GM12872 (cell line): ENCODE measurements at regions not wholly inside any gene's neighbourhood (a gene's known extent, or its start where the extent isn't known, plus 50 kb on each side); places are given as distances from the start of the nearest gene placed in this dataset.

Experiments used
- TF ChIP-seq, protein P1 (sequence below): IDR thresholded peaks from 3 replicates; pipeline ENCODE4 v1.5.1; 2011; ENCODE audit warnings: low read depth, mild to moderate bottlenecking, low read length, moderate library complexity; ENCODE audit not compliant: insufficient read depth

DNA sequence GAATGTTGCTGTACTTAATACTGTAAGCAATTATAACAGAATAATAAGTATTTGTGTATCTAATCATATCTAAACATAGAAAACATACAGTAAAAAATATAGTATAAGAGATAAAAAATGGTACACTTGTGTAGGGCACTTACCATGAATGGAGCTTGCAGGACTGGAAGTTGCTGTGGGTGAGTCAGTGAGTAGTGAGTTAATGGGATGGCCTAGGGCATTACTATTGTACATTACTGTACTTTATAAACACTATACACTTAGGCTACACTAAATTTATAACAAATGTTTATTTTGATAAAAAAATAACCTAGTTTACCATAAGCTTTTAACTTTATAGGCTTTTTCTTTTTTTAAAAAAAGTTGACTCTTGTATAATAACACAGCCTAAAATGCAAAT lies 1071.2 kb upstream of the SEL1L start:
- TF ChIP-seq, protein P1, sequence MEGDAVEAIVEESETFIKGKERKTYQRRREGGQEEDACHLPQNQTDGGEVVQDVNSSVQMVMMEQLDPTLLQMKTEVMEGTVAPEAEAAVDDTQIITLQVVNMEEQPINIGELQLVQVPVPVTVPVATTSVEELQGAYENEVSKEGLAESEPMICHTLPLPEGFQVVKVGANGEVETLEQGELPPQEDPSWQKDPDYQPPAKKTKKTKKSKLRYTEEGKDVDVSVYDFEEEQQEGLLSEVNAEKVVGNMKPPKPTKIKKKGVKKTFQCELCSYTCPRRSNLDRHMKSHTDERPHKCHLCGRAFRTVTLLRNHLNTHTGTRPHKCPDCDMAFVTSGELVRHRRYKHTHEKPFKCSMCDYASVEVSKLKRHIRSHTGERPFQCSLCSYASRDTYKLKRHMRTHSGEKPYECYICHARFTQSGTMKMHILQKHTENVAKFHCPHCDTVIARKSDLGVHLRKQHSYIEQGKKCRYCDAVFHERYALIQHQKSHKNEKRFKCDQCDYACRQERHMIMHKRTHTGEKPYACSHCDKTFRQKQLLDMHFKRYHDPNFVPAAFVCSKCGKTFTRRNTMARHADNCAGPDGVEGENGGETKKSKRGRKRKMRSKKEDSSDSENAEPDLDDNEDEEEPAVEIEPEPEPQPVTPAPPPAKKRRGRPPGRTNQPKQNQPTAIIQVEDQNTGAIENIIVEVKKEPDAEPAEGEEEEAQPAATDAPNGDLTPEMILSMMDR: no peak

GRCh38 chr14:82621881-82622450 lies 1088.3 kb upstream of the SEL1L start:
- TF ChIP-seq, protein P1: 0 out of 3 replicates have a peak, but pooled peaks have one; percentile 15

GRCh38 chr14:82626156-82627066 lies 1092.8 kb upstream of the SEL1L start:
- TF ChIP-seq, protein P1: no peak

- TF ChIP-seq, protein P1: no peak
Observed at GRCh38 chr14:82635915-82636314, 1102.3 kb upstream of the SEL1L start.

DNA sequence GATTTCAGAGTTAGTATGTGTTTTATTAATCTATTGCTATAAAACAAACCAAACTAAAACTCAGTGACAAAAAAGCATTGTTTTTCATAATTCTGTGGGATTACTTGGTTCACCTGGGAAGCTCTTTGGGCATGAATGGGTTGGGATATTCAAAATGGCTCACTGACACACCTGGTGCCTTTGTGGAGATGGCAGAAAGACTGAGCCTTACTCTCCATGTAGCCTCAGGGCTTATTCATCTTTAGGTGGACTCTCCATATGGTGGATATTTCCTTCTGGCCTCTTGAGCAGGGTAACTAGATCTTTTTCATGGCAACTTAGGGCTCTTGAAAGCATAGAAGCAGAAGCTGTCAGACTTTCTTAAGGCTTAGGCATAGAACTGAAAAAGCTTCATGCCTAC lies 1102.8 kb upstream of the SEL1L start:
- TF ChIP-seq, protein P1: no peak

DNA sequence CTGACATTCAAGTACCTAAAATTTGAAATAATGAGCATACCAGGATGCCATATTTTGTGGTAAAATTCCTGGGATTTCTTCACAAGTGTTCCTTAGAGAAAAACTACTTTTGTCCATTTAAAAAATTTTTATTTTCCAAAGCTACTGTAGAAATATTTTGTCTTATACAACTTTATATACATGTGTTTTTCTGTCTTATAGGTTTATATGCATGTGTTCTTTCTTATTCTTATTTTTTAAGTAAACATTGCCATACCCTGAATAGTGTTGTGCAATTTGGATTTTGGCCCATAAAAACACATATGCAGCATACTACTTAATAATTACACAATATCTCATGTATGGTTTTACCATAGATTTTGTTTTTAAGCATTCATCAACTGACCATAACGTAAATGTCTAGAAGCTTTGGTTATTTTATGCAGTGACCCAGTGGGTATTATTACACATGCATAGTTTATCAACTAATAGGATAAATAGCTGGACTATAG lies 1107.4 kb upstream of the SEL1L start:
- TF ChIP-seq, protein P1: no peak

DNA sequence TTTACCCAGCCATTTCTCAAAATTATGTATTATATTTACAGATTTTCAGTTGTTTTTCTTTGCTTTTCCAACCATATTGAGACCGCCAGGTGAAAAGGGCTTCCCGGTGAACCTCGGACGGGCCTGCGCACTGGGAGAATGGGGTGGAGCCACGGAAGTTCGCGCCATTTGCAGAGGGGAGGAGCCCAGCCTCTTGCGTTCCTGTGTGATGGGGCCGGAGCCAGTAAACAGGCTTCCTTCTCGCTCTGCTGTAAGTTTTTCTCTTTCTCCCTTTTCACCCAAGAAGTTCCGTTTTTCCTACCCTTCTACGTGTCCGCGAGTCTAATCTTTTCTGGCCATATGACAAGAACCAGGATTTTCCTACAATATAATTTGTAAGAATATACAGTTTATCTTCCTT lies 1108.8 kb upstream of the SEL1L start:
- TF ChIP-seq, protein P1: no peak
